ENCODE measurements at regions not wholly inside any gene's neighbourhood (a gene's known extent, or its start where the extent isn't known, plus 50 kb on each side); places are given as distances from the start of the nearest gene placed in this dataset.

DNA sequence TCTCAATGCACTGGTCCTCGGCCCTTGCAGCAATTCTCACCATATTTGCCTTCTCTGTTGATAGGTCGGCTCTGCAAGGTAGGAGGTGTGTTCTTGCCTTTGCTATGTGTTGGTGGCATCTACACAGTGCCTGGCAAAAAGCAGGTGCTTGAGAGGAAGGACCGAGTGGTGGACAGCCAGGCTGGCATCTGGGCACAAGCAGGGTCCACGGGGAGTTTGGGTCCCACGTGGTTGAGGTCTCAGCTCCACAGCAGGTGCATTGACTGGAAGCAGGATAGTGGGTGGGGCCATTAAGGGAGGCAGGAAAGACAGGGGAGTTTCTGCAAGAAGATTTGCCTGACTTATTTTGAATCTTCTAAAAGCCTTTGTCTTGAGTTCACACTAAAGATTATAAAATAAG, 81.2 kb upstream of the WNT4 start:
- TF ChIP-seq, protein P1, sequence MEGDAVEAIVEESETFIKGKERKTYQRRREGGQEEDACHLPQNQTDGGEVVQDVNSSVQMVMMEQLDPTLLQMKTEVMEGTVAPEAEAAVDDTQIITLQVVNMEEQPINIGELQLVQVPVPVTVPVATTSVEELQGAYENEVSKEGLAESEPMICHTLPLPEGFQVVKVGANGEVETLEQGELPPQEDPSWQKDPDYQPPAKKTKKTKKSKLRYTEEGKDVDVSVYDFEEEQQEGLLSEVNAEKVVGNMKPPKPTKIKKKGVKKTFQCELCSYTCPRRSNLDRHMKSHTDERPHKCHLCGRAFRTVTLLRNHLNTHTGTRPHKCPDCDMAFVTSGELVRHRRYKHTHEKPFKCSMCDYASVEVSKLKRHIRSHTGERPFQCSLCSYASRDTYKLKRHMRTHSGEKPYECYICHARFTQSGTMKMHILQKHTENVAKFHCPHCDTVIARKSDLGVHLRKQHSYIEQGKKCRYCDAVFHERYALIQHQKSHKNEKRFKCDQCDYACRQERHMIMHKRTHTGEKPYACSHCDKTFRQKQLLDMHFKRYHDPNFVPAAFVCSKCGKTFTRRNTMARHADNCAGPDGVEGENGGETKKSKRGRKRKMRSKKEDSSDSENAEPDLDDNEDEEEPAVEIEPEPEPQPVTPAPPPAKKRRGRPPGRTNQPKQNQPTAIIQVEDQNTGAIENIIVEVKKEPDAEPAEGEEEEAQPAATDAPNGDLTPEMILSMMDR (IDR thresholded peaks at IDR 0.05; ENCODE audit: extremely low read depth in 1 of 2, insufficient read depth in 1 of 2, low read depth in 1 of 2, low read length in 2 of 2), result no peak
- TF ChIP-seq POLR2AphosphoS5 (IDR thresholded peaks at IDR 0.05; ENCODE audit: insufficient read depth, low read depth, low read length), result no peak
- TF ChIP-seq POLR2A (IDR thresholded peaks at IDR 0.05; ENCODE audit: low read depth, low read length), result no peak

Measured in endothelial cell of umbilical vein (primary cell).